Loucy (cell line): ENCODE measurements at regions not wholly inside any gene's neighbourhood (a gene's known extent, or its start where the extent isn't known, plus 50 kb on each side); places are given as distances from the start of the nearest gene placed in this dataset.

ENCODE experiments used
- CTCF ChIP-seq: fragments of 200-600 bp; sonication (generic); conservative IDR thresholded peaks from 2 replicates; pipeline ENCODE4 v1.5.1; 2014; ENCODE audit warnings: mild to moderate bottlenecking, antibody characterized with exemption, low read length
- EZH2phosphoT487 ChIP-seq: fragments of 200-600 bp; IDR thresholded peaks from 2 replicates; pipeline ENCODE4 v1.6.1; 2018; ENCODE audit warnings: antibody characterized with exemption, mild to moderate bottlenecking, moderate library complexity, borderline replicate concordance

- no peak for TF ChIP-seq CTCF
- no peak for TF ChIP-seq EZH2phosphoT487
Measured at GRCh38 chr14:59026081-59026480, 162.4 kb upstream of the DAAM1 start.
